Endothelial cell of umbilical vein (primary cell): ENCODE measurements at regions not wholly inside any gene's neighbourhood (a gene's known extent, or its start where the extent isn't known, plus 50 kb on each side); places are given as distances from the start of the nearest gene placed in this dataset.

Source experiments
- BruUV-seq: library from RNA; stranded (reverse); fragments of 400-500 nt; replicated peaks from 2 replicates; lab custom pipeline; 2021; lab: Mats Ljungman, UMichigan
- CTCF ChIA-PET: fragments of 300-600, 350-600 bp; sonication (Branson Sonifier 250); formaldehyde crosslinking; loops from one replicate; lab custom pipeline; 2021; ENCODE audit warnings: antibody characterized with exemption, inconsistent platforms; lab: Charles Lee
- POLR2A ChIA-PET: fragments of 300-600, 350-600 bp; sonication (Branson Sonifier 250); formaldehyde crosslinking; loops from one replicate; lab custom pipeline; 2021; ENCODE audit warnings: antibody characterized with exemption, inconsistent platforms; lab: Charles Lee
- DNase-seq: peaks from one replicate; pipeline ENCODE4 v3.0.0-alpha.2; 2011; ENCODE audit warnings: low read depth, low spot score
- FAIRE-seq: peaks from 2 replicates; lab custom pipeline; 2011; peaks lifted over from hg19 to GRCh38; lab: Jason Lieb, UNC
- H2AFZ ChIP-seq: 2 replicates; pipeline ENCODE4 v1.6.0; 2012; ENCODE audit warnings: low read depth, low read length, control low read depth, inconsistent platforms
- H3K27ac ChIP-seq: 2 replicates; pipeline ENCODE4 v1.5.1; 2011; ENCODE audit warnings: low read depth, mild to moderate bottlenecking, control low read depth, low read length, moderate library complexity; ENCODE audit not compliant: insufficient read depth
- H3K27me3 ChIP-seq, 2 experiments: 2 replicates each; pipeline versions ENCODE4 v1.6.0 to v1.6.1; 2011; ENCODE audit warnings: low read length in 2 of 2, mixed read lengths in 1 of 2; ENCODE audit not compliant: control insufficient read depth in 2 of 2, insufficient read depth in 2 of 2
- H3K36me3 ChIP-seq, 2 experiments: 2 replicates in 1 of 2; 3 replicates in 1 of 2; pipeline ENCODE4 v1.5.1; 2011; ENCODE audit warnings: low read length in 2 of 2, mild to moderate bottlenecking in 1 of 2, moderate library complexity in 1 of 2; ENCODE audit not compliant: control insufficient read depth in 2 of 2, insufficient read depth in 2 of 2; ENCODE audit errors: extremely low read depth in 1 of 2
- H3K4me1 ChIP-seq: 3 replicates; pipeline ENCODE4 v1.5.1; 2011; ENCODE audit warnings: mild to moderate bottlenecking, low read length; ENCODE audit not compliant: control insufficient read depth, insufficient read depth; ENCODE audit errors: extremely low read depth
- H3K4me2 ChIP-seq: 2 replicates; pipeline ENCODE4 v1.6.1; 2011; ENCODE audit warnings: low read length, control low read depth, mixed read lengths; ENCODE audit not compliant: insufficient read depth
- H3K4me3 ChIP-seq, 3 experiments: fragments of 200-600 bp in 1 of 3; sonication (generic), shearing (Covaris generic) in 1 of 3; replicated peaks in 1 of 3; 2 replicates each; pipeline ENCODE4 v1.5.1; 2011 to 2016; ENCODE audit warnings: control low read depth in 3 of 3, low read length in 3 of 3, mild to moderate bottlenecking in 2 of 3, inconsistent platforms in 1 of 3, low read depth in 1 of 3, moderate library complexity in 1 of 3; ENCODE audit not compliant: insufficient read depth in 1 of 3
- H3K79me2 ChIP-seq: 2 replicates; pipeline ENCODE4 v1.6.0; 2012; ENCODE audit warnings: low read length, inconsistent platforms; ENCODE audit not compliant: control insufficient read depth, insufficient read depth
- H3K9ac ChIP-seq: replicated peaks from 2 replicates; pipeline ENCODE3; 2011; ENCODE audit warnings: low read length, control low read depth; ENCODE audit not compliant: insufficient read depth; ENCODE audit errors: extremely low read depth
- H3K9me1 ChIP-seq: replicated peaks from 3 replicates; pipeline ENCODE4 v1.6.0; 2011; ENCODE audit warnings: mild to moderate bottlenecking, low read length; ENCODE audit not compliant: control insufficient read depth, insufficient read depth; ENCODE audit errors: extremely low read depth
- H3K9me3 ChIP-seq: replicated peaks from 2 replicates; pipeline ENCODE4 v1.5.1; 2012; ENCODE audit warnings: low read length, inconsistent platforms; ENCODE audit not compliant: control insufficient read depth, insufficient read depth
- H4K20me1 ChIP-seq: replicated peaks from 2 replicates; pipeline ENCODE3; 2011; ENCODE audit warnings: mild to moderate bottlenecking, low read length; ENCODE audit not compliant: control insufficient read depth, insufficient read depth; ENCODE audit errors: extremely low read depth
- EZH2 ChIP-seq: IDR thresholded peaks from 2 replicates; pipeline ENCODE4 v1.6.1; 2012; ENCODE audit warnings: borderline replicate concordance, low read depth, mild to moderate bottlenecking, moderate library complexity, low read length, inconsistent platforms; ENCODE audit not compliant: severe bottlenecking
- FOS ChIP-seq: IDR thresholded peaks from 2 replicates; pipeline ENCODE4 v1.6.1; 2011; ENCODE audit warnings: mild to moderate bottlenecking, low read length, moderate library complexity, borderline replicate concordance; ENCODE audit not compliant: insufficient read depth
- GATA2 ChIP-seq: IDR thresholded peaks from 2 replicates; pipeline ENCODE4 v1.7.0; 2011; ENCODE audit warnings: low read depth, mild to moderate bottlenecking, moderate library complexity, mixed read lengths, low read length; ENCODE audit not compliant: insufficient read length, insufficient read depth
- JUN ChIP-seq: IDR thresholded peaks from 2 replicates; pipeline ENCODE4 v1.6.1; 2011; ENCODE audit warnings: borderline replicate concordance, low read depth; ENCODE audit not compliant: insufficient read length, insufficient read depth
- MAX ChIP-seq: IDR thresholded peaks from 2 replicates; pipeline ENCODE4 v1.6.1; 2011; ENCODE audit not compliant: insufficient read depth, insufficient read length
- MYC ChIP-seq: IDR thresholded peaks from one replicate; pipeline ENCODE4 v1.6.1; 2011; ENCODE audit warnings: mild to moderate bottlenecking, low read depth, low read length
- POLR2A ChIP-seq: IDR thresholded peaks from 2 replicates; pipeline ENCODE4 v1.6.1; 2012; ENCODE audit warnings: low read depth, mild to moderate bottlenecking, control low read depth, low read length
- POLR2AphosphoS5 ChIP-seq: IDR thresholded peaks from 2 replicates; pipeline ENCODE4 v1.6.1; 2012; ENCODE audit warnings: low read depth, mild to moderate bottlenecking, control low read depth, low read length, moderate library complexity; ENCODE audit not compliant: insufficient read depth
- dilution Hi-C: fragments of 300-500 bp; cut with MboI; formaldehyde crosslinking; loops from one replicate; pipeline ENCODE4 v1.15.0; 2019; ENCODE audit warnings: low sequenced_read_pairs; ENCODE audit not compliant: extremely low pct_ligation_motif_present
- intact Hi-C: fragments of 100-400 bp; cut with micrococcal nuclease; formaldehyde crosslinking; loops from one replicate; pipeline ENCODE4 v1.10.0; 2022
- TF ChIP-seq, protein P1 (sequence below), 2 donors: IDR thresholded peaks; 1 replicate in 1 of 2; 2 replicates in 1 of 2; pipeline ENCODE4 v1.5.1; 2011; ENCODE audit warnings: low read length in 2 of 2, mild to moderate bottlenecking in 2 of 2, moderate library complexity in 2 of 2, control low read depth in 1 of 2, inconsistent platforms in 1 of 2, low read depth in 1 of 2; ENCODE audit not compliant: insufficient read depth in 1 of 2; ENCODE audit errors: extremely low read depth in 1 of 2

GRCh38 chr10:120386896-120387295 is 70.1 kb upstream of the PLPP4 start:
- Histone ChIP-seq H4K20me1 (no peaks in the 10 kb centered on the region), H3K4me2 (no peak overlapping the region), H3K9ac (no peak overlapping the region), H3K9me3 (no peaks in the 10 kb centered on the region), H3K27ac (no peak overlapping the region), H3K9me1 (no peaks in the 10 kb centered on the region), H3K36me3 (no peaks in the 10 kb centered on the region), H3K4me1 (no peaks in the 10 kb centered on the region), H3K79me2 (no peaks in the 10 kb centered on the region), H3K27me3 (peaks cover 0 to 2% of the 10 kb centered on the region in 2 experiments), H2AFZ (no peak overlapping the region), H3K4me3 (no peak overlapping the region)
- FAIRE-seq (no peak), DNase-seq (no peak)
- dilution Hi-C loops: no loop called here
- intact Hi-C loops: no loop called here
- BruUV-seq: no TSS peak
- ChIA-PET CTCF (interaction anchor here (1.2 kb wide), 1 partner anchor 50 kb away, joined by 3 read pairs; no protein-coding TSS in a partner anchor), POLR2A (no interaction called here)
- TF ChIP-seq MAX (no peak), JUN (no peak), POLR2A (no peak), EZH2 (no peak), FOS (no peak), MYC (no peak), POLR2AphosphoS5 (no peak), GATA2 (no peak)
- TF ChIP-seq, protein P1, sequence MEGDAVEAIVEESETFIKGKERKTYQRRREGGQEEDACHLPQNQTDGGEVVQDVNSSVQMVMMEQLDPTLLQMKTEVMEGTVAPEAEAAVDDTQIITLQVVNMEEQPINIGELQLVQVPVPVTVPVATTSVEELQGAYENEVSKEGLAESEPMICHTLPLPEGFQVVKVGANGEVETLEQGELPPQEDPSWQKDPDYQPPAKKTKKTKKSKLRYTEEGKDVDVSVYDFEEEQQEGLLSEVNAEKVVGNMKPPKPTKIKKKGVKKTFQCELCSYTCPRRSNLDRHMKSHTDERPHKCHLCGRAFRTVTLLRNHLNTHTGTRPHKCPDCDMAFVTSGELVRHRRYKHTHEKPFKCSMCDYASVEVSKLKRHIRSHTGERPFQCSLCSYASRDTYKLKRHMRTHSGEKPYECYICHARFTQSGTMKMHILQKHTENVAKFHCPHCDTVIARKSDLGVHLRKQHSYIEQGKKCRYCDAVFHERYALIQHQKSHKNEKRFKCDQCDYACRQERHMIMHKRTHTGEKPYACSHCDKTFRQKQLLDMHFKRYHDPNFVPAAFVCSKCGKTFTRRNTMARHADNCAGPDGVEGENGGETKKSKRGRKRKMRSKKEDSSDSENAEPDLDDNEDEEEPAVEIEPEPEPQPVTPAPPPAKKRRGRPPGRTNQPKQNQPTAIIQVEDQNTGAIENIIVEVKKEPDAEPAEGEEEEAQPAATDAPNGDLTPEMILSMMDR (IDR thresholded peaks at IDR 0.05; ENCODE audit: extremely low read depth in 1 of 2, insufficient read depth in 1 of 2, low read depth in 1 of 2, low read length in 2 of 2): no peak
